GM18519 (cell line): ENCODE measurements at regions not wholly inside any gene's neighbourhood (a gene's known extent, or its start where the extent isn't known, plus 50 kb on each side); places are given as distances from the start of the nearest gene placed in this dataset.

Source experiments
- ATAC-seq: cut with Tn5 transposase; IDR thresholded peaks from one replicate; pipeline ENCODE4 v1.9.1; 2021; ENCODE audit warnings: mild to moderate bottlenecking, moderate library complexity; ENCODE audit not compliant: unreplicated experiment, low FRiP score

DNA sequence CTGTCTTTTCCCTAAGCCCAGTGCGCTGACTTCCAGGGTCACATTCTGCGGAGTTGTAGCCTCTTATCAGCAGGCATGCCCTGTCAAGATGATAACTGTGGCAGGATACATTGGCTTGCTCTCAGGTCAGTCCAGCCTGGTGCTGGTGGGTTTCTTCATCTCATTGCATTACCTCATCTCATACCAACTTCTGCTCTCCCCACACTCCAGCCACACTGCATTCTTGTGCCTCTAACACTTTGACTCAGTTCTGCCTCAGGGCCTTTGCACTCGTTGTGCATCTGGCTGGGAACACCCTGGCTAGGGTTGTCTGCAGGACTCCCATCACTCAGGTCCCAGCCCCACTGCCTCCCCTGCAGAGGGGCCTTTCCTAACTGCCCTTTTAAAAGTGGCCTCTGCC lies 110.3 kb upstream of the BACH2 start:
- no peak for ATAC-seq

DNA sequence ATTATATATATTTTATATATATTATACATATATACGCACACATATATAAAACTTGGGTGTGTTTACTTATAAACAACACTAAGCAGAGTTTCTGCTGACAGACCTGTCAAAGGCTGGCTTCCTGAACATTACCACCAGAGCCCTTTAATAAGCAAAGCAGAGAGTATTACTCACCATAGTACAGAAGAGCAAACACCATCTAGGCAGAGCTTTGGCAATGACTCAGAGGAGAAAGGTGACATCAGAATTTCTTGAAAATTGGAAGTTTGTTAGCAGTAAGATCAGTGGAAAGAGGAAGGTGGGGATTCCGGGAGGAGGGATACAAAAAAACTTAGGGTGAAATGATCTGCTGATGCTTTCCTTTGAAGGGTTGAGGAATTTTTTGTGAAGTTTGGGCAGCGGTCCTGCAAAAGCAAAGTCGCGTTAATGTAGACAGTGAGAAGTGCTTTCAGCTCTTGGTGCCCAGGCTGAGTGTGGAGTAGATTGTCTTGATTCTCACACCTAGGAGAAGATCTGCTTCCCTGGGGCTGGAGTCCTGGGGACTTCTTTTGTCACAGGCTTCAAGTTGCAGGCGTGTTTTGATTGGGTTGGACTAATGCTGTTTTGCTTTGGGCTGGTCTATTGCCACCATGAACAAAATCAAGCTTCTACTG lies 109.6 kb upstream of the BACH2 start:
- ATAC-seq = no peak

DNA sequence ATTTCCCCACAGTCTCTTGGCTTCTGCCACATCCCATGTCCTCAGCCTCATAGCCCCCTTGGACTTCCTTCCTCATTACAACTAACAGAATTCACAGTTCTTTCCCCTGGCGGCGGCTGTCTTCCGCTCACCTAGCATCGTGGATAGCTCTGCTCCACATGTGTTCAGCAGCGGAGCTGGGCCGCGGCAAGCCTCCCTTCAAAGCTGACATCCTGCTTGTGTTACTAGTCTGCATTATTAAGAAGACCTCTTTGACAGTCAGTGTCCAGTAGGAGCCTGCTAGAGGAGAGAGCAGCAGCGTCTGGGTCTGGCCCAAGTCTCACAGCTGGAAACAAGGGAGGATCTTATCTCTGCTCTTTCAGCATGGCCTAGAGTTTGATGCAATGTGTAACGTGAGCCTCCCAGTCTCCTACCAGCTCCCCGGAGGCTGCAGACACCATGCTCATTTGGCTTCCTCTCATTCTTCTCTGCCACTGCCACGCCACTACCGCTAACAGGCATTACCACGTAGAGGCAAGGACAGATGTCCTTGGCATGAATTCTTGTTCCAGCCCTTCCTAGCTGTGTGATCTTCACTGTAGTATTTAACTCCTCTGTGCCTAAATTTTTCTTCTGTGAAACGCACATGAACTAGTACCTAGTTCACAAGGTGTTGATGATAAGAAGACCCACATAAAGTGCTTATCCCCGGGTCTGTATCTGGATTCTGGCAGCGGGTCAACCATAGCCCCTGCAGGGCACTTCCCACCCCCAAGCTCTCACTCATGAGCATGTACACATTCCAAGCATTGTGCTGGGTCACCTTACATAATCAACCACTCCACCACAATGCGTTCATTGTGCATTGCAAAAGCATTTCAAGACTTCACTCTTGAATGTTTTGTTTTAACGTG lies 107.1 kb upstream of the BACH2 start:
- ATAC-seq = no peak

DNA sequence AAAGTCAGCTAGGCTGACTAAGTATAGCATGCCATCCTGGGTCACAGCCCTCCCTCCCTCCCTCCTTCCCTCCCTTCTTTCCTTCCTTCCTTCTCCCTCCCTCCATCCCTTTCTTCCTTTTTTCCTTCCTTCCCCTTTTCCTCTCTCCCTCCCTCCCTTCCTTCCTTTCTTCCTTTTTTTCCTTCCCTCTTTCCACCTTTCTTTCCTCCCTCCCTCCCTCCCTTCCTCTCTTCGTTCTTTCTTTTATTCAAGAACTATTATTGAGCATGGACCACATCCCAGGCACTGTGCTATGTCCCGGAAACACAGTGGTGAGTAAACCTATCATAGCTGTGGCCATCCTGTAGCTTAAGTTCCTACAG lies 106.2 kb upstream of the BACH2 start:
- no peak for ATAC-seq

DNA sequence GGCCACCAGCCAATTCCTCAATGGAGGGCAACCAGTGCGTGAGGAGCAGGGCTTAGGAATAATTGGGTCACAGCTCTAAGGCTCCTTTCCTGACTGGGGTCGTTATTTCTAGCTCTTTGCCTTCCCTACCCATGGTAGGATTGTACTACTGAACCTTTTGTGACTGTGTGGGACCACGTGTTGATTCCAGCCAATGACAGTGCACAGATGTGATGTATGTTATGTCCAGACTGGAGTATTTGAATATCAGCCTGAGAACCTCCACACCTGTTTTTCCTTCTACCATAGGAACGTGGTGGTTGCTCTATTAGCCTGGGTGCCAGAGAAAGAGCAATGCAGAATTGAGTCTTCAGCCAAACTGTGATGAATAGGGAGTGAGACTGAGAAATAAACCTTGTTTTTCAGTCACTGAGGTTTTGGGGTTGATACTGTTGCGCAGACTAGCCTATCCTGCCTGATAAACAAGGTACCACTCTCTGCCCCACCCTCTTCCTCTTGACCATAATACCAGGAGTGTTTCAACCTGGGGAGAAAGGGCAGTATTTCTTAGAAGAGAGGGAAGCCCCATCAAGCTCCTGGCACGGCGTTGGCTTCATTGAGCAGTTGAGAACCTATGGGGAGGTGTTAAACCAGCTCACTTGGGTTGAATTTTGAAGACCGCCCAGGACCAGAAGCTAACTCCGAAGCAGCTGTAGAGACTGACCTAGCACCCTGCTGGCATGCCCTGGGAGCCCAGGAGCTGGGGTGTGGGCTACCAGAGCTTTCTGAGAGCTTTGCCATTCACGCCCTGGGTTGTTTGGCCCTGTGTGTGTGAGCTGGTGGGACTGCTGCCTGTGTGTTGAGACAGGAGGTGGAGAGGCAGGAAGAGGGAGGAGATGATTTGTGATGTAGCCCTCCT lies 105.5 kb upstream of the BACH2 start:
- ATAC-seq = no peak

DNA sequence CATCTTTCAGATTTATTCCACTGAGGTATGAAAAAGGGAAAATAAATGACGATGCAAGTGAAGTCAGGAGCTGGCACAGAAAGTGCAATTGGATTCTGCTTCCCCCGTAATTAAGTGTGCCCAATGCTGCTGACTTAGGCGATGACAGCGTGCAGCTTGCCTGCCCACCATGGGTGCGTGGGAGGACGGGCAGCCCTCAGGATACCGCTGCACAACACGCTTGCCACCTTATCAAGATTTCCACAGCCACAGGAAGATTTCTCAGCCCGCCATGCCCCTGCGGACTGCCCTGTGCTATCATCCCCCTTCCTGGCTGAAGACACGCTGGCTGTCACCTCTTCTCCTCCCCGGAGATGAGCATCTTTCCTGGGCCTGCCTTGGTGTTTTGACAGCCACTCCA lies 103.3 kb upstream of the BACH2 start:
- ATAC-seq = no peak

DNA sequence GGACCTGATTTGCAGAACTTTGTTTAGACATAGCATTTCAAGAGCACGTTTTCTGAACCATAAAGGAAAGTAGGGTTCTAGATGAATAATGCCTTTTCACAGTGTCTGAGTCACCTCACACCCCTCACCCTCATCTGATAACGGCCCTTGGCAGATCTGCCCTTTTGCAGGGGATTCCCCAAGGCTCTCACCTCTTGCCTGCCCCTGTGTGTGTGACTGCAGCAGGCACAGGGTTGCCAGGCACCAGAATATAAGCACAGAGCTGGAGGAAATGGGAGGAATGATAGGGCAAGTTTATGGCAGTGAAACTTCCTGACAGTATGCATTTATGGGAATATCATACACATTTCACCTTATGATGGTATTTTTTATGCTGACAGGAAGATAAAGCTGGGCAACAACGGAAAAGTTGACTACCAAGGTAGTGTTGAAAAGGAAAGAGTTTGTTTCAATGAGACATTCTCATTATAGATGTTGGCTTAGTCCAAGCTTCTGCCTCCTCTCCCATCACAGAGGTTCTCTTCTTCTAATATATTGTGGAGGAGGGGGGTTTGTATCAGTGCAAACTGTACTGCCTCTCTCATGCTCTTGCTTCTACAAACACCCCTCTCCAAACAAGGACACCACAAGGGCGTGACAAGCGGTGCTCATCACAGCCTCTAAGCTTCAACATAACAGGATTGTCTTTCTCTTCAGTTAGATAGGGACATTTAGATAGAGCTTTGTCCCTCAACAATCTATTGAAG lies 101.5 kb upstream of the BACH2 start:
- no peak for ATAC-seq

DNA sequence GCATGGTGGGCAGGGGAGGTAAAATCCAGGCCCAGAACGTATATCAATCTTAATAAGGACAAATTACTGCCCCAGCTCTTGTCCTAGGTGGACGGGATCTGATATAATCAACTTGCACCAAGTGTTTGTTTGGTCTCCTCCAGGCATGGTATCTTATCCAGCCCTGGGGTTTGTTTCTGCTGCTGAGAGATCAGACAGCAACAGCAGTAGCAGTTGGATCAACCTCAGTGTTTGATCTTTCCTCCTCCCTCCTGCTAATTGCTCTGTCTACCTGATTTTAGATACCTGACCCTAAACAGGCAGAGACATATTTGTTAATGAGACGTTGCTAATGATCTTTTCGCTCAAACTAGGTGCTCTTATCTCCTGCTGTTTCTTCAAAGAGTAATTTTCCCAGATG lies 100.4 kb upstream of the BACH2 start:
- no peak for ATAC-seq

DNA sequence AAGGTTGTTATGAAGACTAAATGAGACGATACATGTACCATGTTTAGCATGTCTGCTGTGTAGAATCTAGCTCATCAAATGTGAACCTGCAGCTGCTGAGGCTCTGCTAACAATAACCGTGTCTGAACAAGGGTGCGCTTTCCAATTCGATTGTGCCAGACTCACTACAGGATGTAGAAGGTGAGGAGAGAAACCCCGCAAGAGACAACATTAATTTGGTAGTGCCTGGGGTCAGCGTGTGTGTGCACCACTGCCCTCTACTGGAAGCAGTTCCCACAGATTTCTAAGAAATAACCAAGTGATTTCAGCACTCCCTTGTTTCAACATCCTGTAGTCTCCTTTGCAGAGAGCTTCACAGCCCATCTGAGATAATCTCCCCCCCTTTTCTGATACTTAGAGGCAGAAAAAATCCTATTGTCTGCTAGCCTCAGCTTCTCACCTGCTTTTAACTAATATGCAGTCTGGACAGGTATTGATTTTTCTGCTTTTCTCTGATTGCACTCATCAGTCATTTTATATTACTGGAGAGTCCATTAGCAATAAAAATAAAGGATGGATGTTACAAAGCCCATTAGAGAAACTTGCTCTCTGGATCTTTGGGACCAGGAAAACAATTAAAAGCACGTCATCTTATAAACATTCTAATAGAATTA lies 96.7 kb upstream of the BACH2 start:
- no peak for ATAC-seq

DNA sequence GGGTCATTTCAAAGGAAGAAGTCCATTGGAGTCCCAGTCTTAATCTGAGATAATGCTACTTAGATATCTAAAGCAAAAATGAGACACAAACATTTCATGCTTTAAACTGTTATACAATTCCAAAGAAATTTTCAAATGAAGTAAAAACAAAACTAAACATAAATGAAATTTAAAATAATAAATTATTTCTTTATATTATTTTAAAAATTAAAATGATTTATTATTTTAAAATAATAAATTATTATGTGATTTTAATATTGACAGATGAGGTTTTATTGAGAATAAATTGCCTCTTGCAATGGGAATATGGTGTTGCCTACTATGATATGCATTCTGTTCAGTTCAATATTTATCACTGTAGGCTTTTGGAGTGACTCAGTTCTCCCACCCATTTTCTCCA lies 93.7 kb upstream of the BACH2 start:
- no peak for ATAC-seq

DNA sequence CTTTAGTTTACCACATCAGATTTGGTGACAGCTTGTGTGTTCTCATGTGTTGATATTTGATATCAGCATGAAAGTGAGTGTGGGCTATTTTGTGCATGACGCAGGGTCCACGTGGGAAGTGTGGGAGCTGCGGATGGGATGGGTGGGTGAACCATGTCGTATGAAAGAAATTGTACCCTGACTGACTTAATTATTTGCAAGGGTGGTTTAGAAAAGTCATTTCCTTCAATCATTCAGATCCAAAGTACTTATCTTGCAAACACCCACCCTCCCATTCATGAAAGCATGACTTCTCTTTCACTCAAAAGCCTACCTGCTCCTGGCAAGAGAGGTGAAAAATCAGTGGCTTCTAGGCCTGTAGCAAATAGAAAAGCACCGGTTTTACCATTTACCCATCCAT lies 91.8 kb upstream of the BACH2 start:
- ATAC-seq = no peak

DNA sequence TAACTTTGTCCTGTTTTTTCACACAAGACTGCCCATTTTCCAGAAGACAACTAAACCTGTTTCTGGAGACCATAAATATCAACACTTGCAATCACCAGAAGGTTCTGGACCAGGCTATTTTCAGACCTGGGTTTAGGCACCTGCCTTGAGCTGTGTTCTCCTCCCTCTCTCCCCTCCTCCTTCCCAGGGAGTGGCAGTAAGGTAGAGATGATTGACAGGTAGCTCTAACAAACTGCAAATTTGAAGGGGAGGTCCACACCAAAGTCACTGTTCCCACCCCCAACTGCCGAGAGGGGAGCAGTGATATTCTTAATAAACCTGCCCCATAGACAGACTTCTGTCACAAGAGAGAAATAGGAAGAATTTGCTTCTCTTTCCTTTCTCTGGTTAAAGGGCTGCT lies 91.2 kb upstream of the BACH2 start:
- ATAC-seq = no peak

DNA sequence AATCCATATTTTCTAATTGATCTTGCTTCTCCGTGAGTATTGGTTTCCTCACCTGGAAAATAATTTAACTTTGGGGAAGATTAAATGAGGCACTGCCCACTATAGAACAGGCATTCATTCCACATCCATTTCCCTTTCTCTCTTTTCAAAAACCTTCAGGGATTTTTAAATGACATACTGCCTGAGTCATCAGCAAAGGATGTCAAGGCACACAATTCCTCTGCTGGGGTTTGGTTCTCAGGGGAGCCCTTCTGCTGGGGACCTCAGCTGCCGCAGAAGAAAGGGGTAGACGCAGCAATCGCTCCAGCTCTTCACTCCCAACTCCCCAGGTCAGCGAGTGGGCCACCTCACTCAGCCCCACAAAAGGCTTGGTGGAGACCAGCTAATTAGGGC lies 90.7 kb upstream of the BACH2 start:
- ATAC-seq = no peak

DNA sequence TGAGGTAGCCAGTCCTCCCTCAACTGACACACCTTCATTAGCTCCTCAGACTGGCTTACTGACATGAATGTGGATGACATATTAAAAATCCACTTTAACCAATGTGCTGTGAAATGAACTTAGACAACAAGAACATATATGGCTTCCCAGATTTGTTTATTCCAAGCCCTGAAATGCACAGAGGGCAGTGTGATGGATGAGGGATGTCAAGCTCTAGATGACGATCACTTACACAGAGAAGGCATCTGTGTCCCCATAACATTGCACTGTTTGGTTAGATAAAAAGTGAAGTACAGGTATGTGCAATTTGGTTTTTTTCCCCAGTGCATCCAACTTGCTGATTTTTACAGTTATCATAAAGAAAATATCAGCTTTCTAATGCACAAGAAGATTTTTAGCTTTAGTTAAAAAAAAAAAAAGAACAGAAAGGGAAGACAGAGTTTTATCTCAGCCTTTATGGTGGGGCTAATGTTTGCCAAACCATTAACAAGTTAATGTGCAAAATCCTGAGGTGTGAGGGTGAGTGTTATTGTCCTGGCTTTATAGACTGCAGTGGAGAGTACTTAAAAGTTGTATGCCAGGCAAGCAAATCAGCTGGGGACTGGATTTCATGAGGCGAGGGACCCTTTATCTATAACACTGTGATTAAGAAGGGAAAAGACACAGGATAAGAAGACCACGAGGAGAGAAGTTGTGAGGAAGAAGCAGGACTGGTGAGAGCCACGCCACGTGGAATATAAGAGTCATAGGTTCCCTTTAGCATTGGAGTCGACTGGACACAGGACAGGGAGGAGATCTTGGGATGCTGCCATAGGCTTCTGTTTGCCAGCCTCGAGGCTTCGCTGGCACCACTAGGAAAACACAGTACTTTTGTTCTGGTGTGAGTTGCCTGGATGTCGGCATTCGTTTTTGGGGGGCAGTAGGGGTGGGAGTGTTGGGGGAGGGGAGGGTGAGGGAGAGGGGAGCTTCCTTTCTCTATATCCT lies 90.0 kb upstream of the BACH2 start:
- ATAC-seq = no peak

DNA sequence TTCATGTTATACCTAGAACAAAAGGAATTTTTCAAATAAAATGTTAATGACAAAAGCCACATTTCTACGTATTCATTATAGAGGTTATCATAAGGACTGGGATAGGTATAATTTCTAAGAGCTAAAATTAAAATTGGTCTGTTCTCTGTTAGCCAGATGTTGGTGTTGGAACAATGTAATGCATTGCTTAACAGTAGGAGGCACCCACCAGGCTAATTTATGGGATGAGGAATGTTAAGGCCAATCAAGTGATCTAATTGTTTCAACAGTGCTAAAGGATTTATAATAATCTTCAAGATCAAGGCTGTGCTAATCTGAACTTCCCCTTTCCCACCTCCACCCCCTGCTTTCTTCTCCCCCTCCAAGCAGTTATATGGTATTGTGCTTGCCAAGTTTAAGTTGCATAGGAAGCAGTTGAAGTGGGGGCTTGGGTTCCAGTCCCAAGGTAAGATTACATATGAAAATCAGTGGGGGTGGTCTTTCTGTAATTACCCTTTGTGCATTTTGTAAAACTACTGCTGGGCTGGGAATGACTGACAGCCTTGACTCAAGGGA lies 89.2 kb upstream of the BACH2 start:
- ATAC-seq = no peak

DNA sequence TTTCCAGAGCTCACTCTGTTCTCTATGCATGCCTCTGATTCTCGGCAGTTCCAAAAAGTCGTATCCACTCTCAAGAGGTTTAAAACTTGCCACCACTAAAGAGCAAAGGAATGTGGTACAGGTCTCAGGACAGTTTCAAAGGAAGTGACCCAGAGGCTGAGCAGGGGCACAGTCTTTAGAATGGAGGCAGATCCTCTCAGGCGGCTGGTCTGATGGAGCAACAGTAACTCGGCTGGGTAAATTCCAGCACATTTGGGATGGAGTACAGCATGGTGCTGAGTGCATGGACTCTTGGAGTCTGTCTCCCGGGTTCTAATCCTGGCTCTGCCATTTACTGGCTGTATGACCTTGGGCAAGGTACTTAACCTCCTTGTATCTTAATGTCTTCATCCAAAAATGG lies 88.1 kb upstream of the BACH2 start:
- no peak for ATAC-seq

DNA sequence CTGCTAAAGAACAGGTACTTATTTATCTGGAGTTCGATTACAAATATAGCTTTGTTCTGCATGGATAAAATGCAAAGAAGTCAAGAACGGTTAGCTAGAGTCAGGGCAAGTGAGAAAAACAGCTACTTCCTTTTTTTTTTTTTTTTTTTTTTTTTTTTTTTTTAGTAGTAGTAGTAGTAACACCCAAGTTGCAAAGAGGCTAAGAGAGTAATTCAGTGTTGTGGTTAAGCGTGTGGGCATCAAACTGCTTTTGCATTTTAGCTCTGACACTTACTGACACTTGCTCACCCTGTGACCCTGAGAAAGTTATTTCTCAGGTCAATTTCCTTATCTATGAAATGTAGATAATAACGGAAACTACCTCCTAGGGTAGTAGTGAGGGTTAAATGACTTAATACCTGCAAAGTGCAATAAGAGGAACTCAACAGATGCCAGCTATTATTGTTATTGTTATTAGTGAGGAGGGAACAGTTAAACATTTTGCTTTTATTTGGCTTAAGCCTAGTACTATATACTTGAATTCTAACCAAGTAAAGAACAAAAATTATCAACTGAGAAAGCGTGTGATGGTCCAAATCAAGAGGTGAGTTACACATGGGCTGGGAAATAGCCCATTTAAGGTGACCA lies 86.7 kb upstream of the BACH2 start:
- ATAC-seq = peak; percentile 66

DNA sequence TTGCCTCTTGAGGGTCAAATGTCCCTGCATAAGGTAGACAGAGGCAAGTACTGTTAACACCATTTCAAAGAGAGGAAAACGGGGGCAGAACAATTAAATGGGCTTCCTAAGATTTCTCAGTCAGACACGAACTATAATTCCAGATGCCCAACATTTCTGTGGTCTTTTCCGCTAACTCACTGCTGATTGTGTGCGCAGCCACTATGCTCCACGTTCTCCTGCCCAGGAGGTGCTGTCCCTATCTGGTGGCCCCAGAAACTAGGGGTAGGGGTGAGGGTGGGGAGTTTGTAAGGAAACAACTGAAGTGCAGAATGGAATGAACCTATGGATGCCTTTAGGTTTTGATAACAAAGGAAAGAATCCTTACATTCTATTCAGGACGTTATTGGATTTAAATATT lies 86.1 kb upstream of the BACH2 start:
- ATAC-seq = no peak
